IMR-90 (cell line): ENCODE measurements at regions not wholly inside any gene's neighbourhood (a gene's known extent, or its start where the extent isn't known, plus 50 kb on each side); places are given as distances from the start of the nearest gene placed in this dataset.

ENCODE experiments used
- ATAC-seq: fragments of 200-7000 bp; cut with Tn5 transposase; 2 replicates; pipeline ENCODE4 v1.9.1; 2020; ENCODE audit warnings: low read depth, mild to moderate bottlenecking, moderate library complexity
- BruUV-seq: library from RNA; stranded (reverse); fragments of 400-500 nt; replicated peaks from 2 replicates; lab custom pipeline; 2021; lab: Mats Ljungman, UMichigan
- CTCF ChIA-PET: fragments of 300-600 bp; formaldehyde crosslinking; extraction: SDS; loops from one replicate; lab custom pipeline; 2021; ENCODE audit warnings: antibody characterized with exemption; lab: Yijun Ruan, JAX
- POLR2A ChIA-PET: fragments of 300-600 bp; sonication (Branson Sonifier 250); formaldehyde crosslinking; loops from one replicate; lab custom pipeline; 2022; ENCODE audit warnings: antibody characterized with exemption; ENCODE audit not compliant: unreplicated experiment; lab: Charles Lee
- DNase-seq: peaks from one replicate; pipeline ENCODE4 v3.0.0; 2013
- H2AFZ ChIP-seq: replicated peaks from 2 replicates; pipeline ENCODE3; 2013; ENCODE audit warnings: low read length, mild to moderate bottlenecking; ENCODE audit not compliant: poor library complexity
- H2AK5ac ChIP-seq: 2 replicates; pipeline ENCODE4 v1.6.1; 2013; ENCODE audit warnings: low read depth, low read length, inconsistent platforms
- H2AK9ac ChIP-seq: replicated peaks from 2 replicates; pipeline ENCODE3; 2013; ENCODE audit warnings: mild to moderate bottlenecking, low read depth, low read length, moderate library complexity; ENCODE audit not compliant: poor library complexity
- H2BK120ac ChIP-seq: 2 replicates; pipeline ENCODE4 v1.6.1; 2013; ENCODE audit warnings: low read depth, low read length, inconsistent platforms
- H2BK15ac ChIP-seq: 3 replicates; pipeline ENCODE4 v1.6.1; 2013; ENCODE audit warnings: low read depth, low read length, inconsistent platforms
- H2BK20ac ChIP-seq: 2 replicates; pipeline ENCODE4 v1.6.1; 2013; ENCODE audit warnings: low read depth, mild to moderate bottlenecking, inconsistent platforms, low read length, moderate library complexity
- H2BK5ac ChIP-seq: 2 replicates; pipeline ENCODE4 v1.6.1; 2013; ENCODE audit warnings: mild to moderate bottlenecking, low read depth, low read length, inconsistent platforms; ENCODE audit not compliant: poor library complexity, severe bottlenecking
- H3K14ac ChIP-seq: replicated peaks from 2 replicates; pipeline ENCODE4 v1.6.1; 2013; ENCODE audit warnings: low read depth, low read length, inconsistent platforms
- H3K18ac ChIP-seq: 2 replicates; pipeline ENCODE4 v1.6.1; 2013; ENCODE audit warnings: low read depth, low read length, control low read depth
- H3K23ac ChIP-seq: 2 replicates; pipeline ENCODE4 v1.6.1; 2013; ENCODE audit warnings: low read depth, low read length, inconsistent platforms
- H3K27ac ChIP-seq: 2 replicates; pipeline ENCODE4 v1.5.1; 2013; ENCODE audit warnings: mild to moderate bottlenecking, control low read depth, low read length; ENCODE audit not compliant: insufficient read depth
- H3K27me3 ChIP-seq: 2 replicates; pipeline ENCODE4 v1.6.1; 2013; ENCODE audit warnings: low read length; ENCODE audit not compliant: control insufficient read depth, insufficient read depth
- H3K36me3 ChIP-seq: 2 replicates; pipeline ENCODE4 v1.6.1; 2013; ENCODE audit warnings: low read length, mixed read lengths; ENCODE audit not compliant: control insufficient read depth, insufficient read depth
- H3K4ac ChIP-seq: 2 replicates; pipeline ENCODE4 v1.6.1; 2013; ENCODE audit warnings: low read depth, low read length, inconsistent platforms
- H3K4me1 ChIP-seq: 2 replicates; pipeline ENCODE4 v1.6.1; 2013; ENCODE audit warnings: low read length, mixed read lengths; ENCODE audit not compliant: control insufficient read depth, insufficient read depth
- H3K4me2 ChIP-seq: 2 replicates; pipeline ENCODE4 v1.6.1; 2013; ENCODE audit warnings: low read depth, mild to moderate bottlenecking, control low read depth, low read length, moderate library complexity
- H3K4me3 ChIP-seq: 2 replicates; pipeline ENCODE4 v1.5.1; 2013; ENCODE audit warnings: low read depth, mild to moderate bottlenecking, control low read depth, low read length, moderate library complexity; ENCODE audit not compliant: insufficient read depth
- H3K56ac ChIP-seq: 2 replicates; pipeline ENCODE4 v1.6.1; 2013; ENCODE audit warnings: low read length, inconsistent platforms; ENCODE audit not compliant: insufficient read depth; ENCODE audit errors: extremely low read depth
- H3K79me1 ChIP-seq, 2 experiments: 2 replicates each; pipeline ENCODE4 v1.6.1; 2013; ENCODE audit warnings: low read length in 2 of 2, inconsistent platforms in 1 of 2, low read depth in 1 of 2
- H3K9ac ChIP-seq: 2 replicates; pipeline ENCODE4 v1.6.1; 2013; ENCODE audit warnings: low read depth, low read length, control low read depth
- H3K9me1 ChIP-seq: 2 replicates; pipeline ENCODE4 v1.6.1; 2013; ENCODE audit warnings: low read length, inconsistent platforms; ENCODE audit not compliant: insufficient read depth
- H3K9me3 ChIP-seq: 2 replicates; pipeline ENCODE4 v1.6.1; 2013; ENCODE audit warnings: low read length; ENCODE audit not compliant: control insufficient read depth, insufficient read depth
- H4K20me1 ChIP-seq: 2 replicates; pipeline ENCODE4 v1.6.1; 2013; ENCODE audit warnings: low read length, inconsistent platforms; ENCODE audit not compliant: insufficient read depth
- H4K5ac ChIP-seq: 2 replicates; pipeline ENCODE4 v1.6.1; 2013; ENCODE audit warnings: mild to moderate bottlenecking, low read depth, low read length, control low read depth
- H4K8ac ChIP-seq, 2 experiments: 2 replicates each; pipeline ENCODE4 v1.6.1; 2013; ENCODE audit warnings: low read depth in 2 of 2, low read length in 2 of 2, control low read depth in 1 of 2, inconsistent platforms in 1 of 2
- H4K91ac ChIP-seq: 2 replicates; pipeline ENCODE4 v1.6.1; 2013; ENCODE audit warnings: low read depth, low read length, inconsistent platforms; ENCODE audit not compliant: insufficient read depth
- MAFK ChIP-seq: IDR thresholded peaks from 2 replicates; pipeline ENCODE4 v1.6.1; 2012; ENCODE audit warnings: low read depth, low read length, improper control_type of control experiment
- MXI1 ChIP-seq: IDR thresholded peaks from 2 replicates; pipeline ENCODE4 v1.6.1; 2012; ENCODE audit warnings: low read depth, mild to moderate bottlenecking, low read length, moderate library complexity, borderline replicate concordance
- POLR2A ChIP-seq: IDR thresholded peaks from 2 replicates; pipeline ENCODE4 v1.6.1; 2012; ENCODE audit warnings: mild to moderate bottlenecking, low read depth, low read length
- RCOR1 ChIP-seq: IDR thresholded peaks from 2 replicates; pipeline ENCODE4 v1.6.1; 2012; ENCODE audit warnings: mild to moderate bottlenecking, low read length, improper control_type of control experiment; ENCODE audit not compliant: insufficient replicate concordance
- dilution Hi-C: fragments of 300-500 bp; cut with HindIII; formaldehyde crosslinking; loops from one replicate; pipeline ENCODE4 v1.14.3; 2018; ENCODE audit warnings: low sequenced_read_pairs; ENCODE audit not compliant: unreplicated experiment
- in situ Hi-C: fragments of 300-500 bp; cut with MboI; formaldehyde crosslinking; loops from 3 replicates; pipeline ENCODE4 v1.14.3; 2019; ENCODE audit warnings: low sequenced_read_pairs, inconsistent platforms, mixed read lengths
- intact Hi-C: fragments of 100-400 bp; cut with micrococcal nuclease; formaldehyde crosslinking; loops from 2 replicates; pipeline ENCODE4 v1.10.0; 2022

DNA sequence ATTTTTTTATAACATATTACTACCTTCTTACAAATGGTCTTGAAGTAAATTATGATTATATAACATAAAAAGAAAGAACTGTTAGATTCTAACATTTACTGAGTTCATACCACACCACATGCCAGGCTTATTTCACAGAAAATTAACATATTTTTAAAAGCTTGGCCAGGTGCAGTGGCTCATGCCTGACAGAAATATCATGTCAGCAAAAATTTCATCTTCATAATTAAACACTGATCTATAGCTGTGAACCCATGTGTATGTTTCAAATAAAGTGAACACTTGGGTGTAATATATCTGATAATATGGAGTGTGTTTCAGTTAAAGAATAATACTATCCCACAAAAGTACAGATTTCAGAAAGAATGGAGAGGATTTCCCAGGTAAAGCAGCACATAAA, 296.5 kb downstream of the SI start:
- no peak overlapping the region for H3K4ac ChIP-seq
- no TSS peak for BruUV-seq
- DNase-seq (no peak), ATAC-seq (no peak)
- dilution Hi-C loops: no loop called here
- no peaks in the 10 kb centered on the region for H3K79me1 ChIP-seq
- H3K27ac ChIP-seq: no peak overlapping the region
- intact Hi-C loops: no loop called here
- in situ Hi-C loops: no loop called here
- H2BK5ac ChIP-seq: no peak overlapping the region
- H3K36me3 ChIP-seq: no peaks in the 10 kb centered on the region
- H3K23ac ChIP-seq: no peak overlapping the region
- no peak overlapping the region for H2BK20ac ChIP-seq
- ChIA-PET POLR2A (no interaction called here), CTCF (no interaction called here)
- H3K9me3 ChIP-seq: peaks cover 3% of the 10 kb centered on the region; the same call in 1 of the 2 replicates
- H2BK15ac ChIP-seq: no peak overlapping the region
- H4K91ac ChIP-seq: no peak overlapping the region
- H3K4me1 ChIP-seq: no peaks in the 10 kb centered on the region
- H3K14ac ChIP-seq: no peak overlapping the region
- no peak overlapping the region for H3K56ac ChIP-seq
- no peak overlapping the region for H2AK5ac ChIP-seq
- no peak overlapping the region for H3K4me3 ChIP-seq
- no peak overlapping the region for H3K9ac ChIP-seq
- H3K9me1 ChIP-seq: no peaks in the 10 kb centered on the region
- H4K20me1 ChIP-seq: no peaks in the 10 kb centered on the region
- H4K5ac ChIP-seq: no peak overlapping the region
- no peak overlapping the region for H2BK120ac ChIP-seq
- H2AK9ac ChIP-seq: no peak overlapping the region
- no peak overlapping the region for H2AFZ ChIP-seq
- TF ChIP-seq RCOR1 (no peak), POLR2A (no peak), MXI1 (no peak), MAFK (peak; percentile 73)
- no peak overlapping the region for H4K8ac ChIP-seq
- H3K4me2 ChIP-seq: no peak overlapping the region
- no peak overlapping the region for H3K18ac ChIP-seq
- H3K27me3 ChIP-seq: no peaks in the 10 kb centered on the region
